Vagina (tissue), 2 donors: ENCODE measurements at regions not wholly inside any gene's neighbourhood (a gene's known extent, or its start where the extent isn't known, plus 50 kb on each side); places are given as distances from the start of the nearest gene placed in this dataset.

Source experiments
- POLR2A ChIP-seq, 2 donors: fragments of 450-650 bp; IDR thresholded peaks; one replicate each; pipeline ENCODE4 v1.6.1; 2017; ENCODE audit warnings: antibody characterized with exemption in 2 of 2, mild to moderate bottlenecking in 2 of 2, moderate library complexity in 2 of 2
- POLR2AphosphoS5 ChIP-seq, 2 donors: sonication (generic); formaldehyde crosslinking; IDR thresholded peaks; one replicate each; pipeline ENCODE4 v1.9.0; 2017; ENCODE audit warnings: antibody characterized with exemption in 2 of 2, mild to moderate bottlenecking in 2 of 2, low read depth in 1 of 2; ENCODE audit not compliant: insufficient read depth in 1 of 2
- TF ChIP-seq, protein P1 (sequence below), 3 experiments: fragments of 450-650 bp in 2 of 3; fragments of 200-600 bp in 1 of 3; sonication (generic) in 1 of 3; IDR thresholded peaks; one replicate each; pipeline ENCODE4 v1.5.1; 2017 to 2019; ENCODE audit warnings: antibody characterized with exemption in 3 of 3, mild to moderate bottlenecking in 2 of 3, moderate library complexity in 2 of 3

DNA sequence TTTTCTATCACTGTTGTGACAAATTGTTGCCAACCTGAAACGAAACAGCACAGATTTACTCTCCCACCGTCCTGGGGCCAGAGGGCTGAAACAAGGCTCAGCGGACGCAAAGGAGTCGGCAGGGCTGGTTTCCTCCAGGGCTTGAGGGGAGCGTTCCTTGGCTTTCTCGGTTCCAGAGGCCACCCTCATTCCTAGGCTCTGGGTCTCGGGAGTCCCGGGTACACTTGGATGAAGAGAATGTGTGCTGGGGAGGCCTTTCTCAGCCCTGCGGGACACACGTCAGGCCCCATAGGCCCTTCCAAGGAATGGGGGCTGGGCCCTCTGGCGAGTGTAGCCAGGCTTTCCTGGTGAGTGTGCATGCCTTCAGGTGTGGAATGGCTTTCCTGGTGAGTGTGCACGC is 287.3 kb upstream of the HS6ST1 start:
- TF ChIP-seq, protein P1, sequence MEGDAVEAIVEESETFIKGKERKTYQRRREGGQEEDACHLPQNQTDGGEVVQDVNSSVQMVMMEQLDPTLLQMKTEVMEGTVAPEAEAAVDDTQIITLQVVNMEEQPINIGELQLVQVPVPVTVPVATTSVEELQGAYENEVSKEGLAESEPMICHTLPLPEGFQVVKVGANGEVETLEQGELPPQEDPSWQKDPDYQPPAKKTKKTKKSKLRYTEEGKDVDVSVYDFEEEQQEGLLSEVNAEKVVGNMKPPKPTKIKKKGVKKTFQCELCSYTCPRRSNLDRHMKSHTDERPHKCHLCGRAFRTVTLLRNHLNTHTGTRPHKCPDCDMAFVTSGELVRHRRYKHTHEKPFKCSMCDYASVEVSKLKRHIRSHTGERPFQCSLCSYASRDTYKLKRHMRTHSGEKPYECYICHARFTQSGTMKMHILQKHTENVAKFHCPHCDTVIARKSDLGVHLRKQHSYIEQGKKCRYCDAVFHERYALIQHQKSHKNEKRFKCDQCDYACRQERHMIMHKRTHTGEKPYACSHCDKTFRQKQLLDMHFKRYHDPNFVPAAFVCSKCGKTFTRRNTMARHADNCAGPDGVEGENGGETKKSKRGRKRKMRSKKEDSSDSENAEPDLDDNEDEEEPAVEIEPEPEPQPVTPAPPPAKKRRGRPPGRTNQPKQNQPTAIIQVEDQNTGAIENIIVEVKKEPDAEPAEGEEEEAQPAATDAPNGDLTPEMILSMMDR (IDR thresholded peaks at IDR 0.05): no peak
- TF ChIP-seq POLR2A (IDR thresholded peaks at IDR 0.05): no peak
- TF ChIP-seq POLR2AphosphoS5 (IDR thresholded peaks at IDR 0.05; ENCODE audit: insufficient read depth in 1 of 2, low read depth in 1 of 2): no peak
